Erythroblast (primary cell): ENCODE measurements at regions not wholly inside any gene's neighbourhood (a gene's known extent, or its start where the extent isn't known, plus 50 kb on each side); places are given as distances from the start of the nearest gene placed in this dataset.

Experiments
- GATA1 ChIP-seq: IDR thresholded peaks from 2 replicates; pipeline ENCODE4 v1.6.1; 2011; ENCODE audit warnings: low read depth, mild to moderate bottlenecking, control low read depth, low read length, moderate library complexity
- POLR2A ChIP-seq: IDR thresholded peaks from 2 replicates; pipeline ENCODE4 v1.6.1; 2011; ENCODE audit warnings: mild to moderate bottlenecking, low read length

- TF ChIP-seq POLR2A (no peak), GATA1 (no peak)
Observed at GRCh38 chr2:207463433-207463832, 66.3 kb upstream of the CREB1 start.
